ENCODE measurements at regions not wholly inside any gene's neighbourhood (a gene's known extent, or its start where the extent isn't known, plus 50 kb on each side); places are given as distances from the start of the nearest gene placed in this dataset.

DNA sequence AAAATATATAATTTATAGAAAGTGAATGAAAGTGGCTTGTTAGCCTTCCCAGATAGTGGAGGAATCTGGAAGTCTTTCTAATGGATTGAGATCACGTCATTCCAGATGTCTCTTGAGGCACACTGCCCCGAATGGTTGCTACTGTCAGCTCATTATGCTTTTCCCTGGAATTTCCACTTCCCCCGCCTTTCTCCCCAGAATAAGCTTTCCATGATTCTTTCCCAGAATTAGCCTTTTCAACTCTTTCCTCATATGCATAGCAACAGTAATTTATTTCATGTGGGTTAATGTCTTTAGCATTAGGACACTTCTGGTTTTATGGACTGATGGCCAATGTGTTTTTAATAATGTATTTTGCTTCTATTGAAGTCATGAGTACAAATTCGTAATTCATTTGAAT, 81.5 kb downstream of the PALM2AKAP2 start:
- peaks cover 10% of the 10 kb centered on the region for H3K27me3 Mint-ChIP-seq
- ChIA-PET CTCF (no interaction called here), POLR2A (interaction anchor here (0.6 kb wide), 1 partner anchor 42 kb away, joined by 5 read pairs; no protein-coding TSS in a partner anchor)
- DNase-seq: no peak
- H3K36me3 Mint-ChIP-seq (ENCODE audit: low read depth): no peaks in the 10 kb centered on the region
- no peak overlapping the region for H3K4me3 Mint-ChIP-seq
- H3K9me3 Mint-ChIP-seq: no peaks in the 10 kb centered on the region
- Histone ChIP-seq H3K9me3 (ENCODE audit: control insufficient read depth in 1 of 2, insufficient read depth in 1 of 2, low read length in 2 of 2) (no peaks in the 10 kb centered on the region), H3K36me3 (ENCODE audit: insufficient read depth, low read length) (no peaks in the 10 kb centered on the region), H3K4me3 (ENCODE audit: low read length) (no peak overlapping the region), H3K27ac (ENCODE audit: low read depth in 1 of 2, low read length in 2 of 2) (no peak overlapping the region), H3K27me3 (ENCODE audit: control insufficient read depth in 1 of 2, insufficient read depth in 2 of 2, low read length in 2 of 2) (no peaks in the 10 kb centered on the region), H3K4me1 (ENCODE audit: insufficient read depth, low read length) (no peaks in the 10 kb centered on the region)
- no peaks in the 10 kb centered on the region for H3K4me1 Mint-ChIP-seq (ENCODE audit: low read depth)
- no peak for ATAC-seq (ENCODE audit: poor library complexity)
- no peak overlapping the region for H3K27ac Mint-ChIP-seq
- intact Hi-C loops (cut with DNase I, micrococcal nuclease): no loop called here
- TF ChIP-seq, protein P1, sequence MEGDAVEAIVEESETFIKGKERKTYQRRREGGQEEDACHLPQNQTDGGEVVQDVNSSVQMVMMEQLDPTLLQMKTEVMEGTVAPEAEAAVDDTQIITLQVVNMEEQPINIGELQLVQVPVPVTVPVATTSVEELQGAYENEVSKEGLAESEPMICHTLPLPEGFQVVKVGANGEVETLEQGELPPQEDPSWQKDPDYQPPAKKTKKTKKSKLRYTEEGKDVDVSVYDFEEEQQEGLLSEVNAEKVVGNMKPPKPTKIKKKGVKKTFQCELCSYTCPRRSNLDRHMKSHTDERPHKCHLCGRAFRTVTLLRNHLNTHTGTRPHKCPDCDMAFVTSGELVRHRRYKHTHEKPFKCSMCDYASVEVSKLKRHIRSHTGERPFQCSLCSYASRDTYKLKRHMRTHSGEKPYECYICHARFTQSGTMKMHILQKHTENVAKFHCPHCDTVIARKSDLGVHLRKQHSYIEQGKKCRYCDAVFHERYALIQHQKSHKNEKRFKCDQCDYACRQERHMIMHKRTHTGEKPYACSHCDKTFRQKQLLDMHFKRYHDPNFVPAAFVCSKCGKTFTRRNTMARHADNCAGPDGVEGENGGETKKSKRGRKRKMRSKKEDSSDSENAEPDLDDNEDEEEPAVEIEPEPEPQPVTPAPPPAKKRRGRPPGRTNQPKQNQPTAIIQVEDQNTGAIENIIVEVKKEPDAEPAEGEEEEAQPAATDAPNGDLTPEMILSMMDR (IDR thresholded peaks at IDR 0.05): no peak

DNA sequence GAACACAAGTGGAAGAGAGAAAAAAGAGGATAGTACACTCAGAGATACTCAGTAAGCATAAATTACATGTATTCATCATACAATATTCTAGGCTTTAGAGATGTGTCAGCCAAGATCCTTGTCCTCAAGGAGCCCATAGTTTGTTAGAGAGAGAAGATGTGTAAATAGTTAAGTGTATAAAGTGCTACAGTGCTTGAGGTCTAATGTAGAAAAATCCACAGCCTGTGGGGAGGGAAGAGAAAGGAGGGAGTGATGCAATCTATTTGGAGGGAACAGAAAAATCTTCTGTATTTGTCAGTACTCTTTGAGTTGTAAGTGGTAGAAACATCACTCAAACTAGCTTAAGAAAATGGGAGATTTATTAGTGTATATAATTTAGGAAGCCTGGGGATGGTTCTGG, 81.9 kb downstream of the PALM2AKAP2 start:
- ATAC-seq (ENCODE audit: poor library complexity): no peak
- Mint-ChIP-seq H3K4me3 (no peak overlapping the region), H3K4me1 (ENCODE audit: low read depth) (no peaks in the 10 kb centered on the region), H3K27me3 (peaks cover 12% of the 10 kb centered on the region), H3K9me3 (no peaks in the 10 kb centered on the region), H3K36me3 (ENCODE audit: low read depth) (no peaks in the 10 kb centered on the region), H3K27ac (no peak overlapping the region)
- intact Hi-C loops (cut with DNase I, micrococcal nuclease): no loop called here
- Histone ChIP-seq H3K27ac (ENCODE audit: low read depth in 1 of 2, low read length in 2 of 2) (no peak overlapping the region), H3K4me1 (ENCODE audit: insufficient read depth, low read length) (no peaks in the 10 kb centered on the region), H3K36me3 (ENCODE audit: insufficient read depth, low read length) (no peaks in the 10 kb centered on the region), H3K9me3 (ENCODE audit: control insufficient read depth in 1 of 2, insufficient read depth in 1 of 2, low read length in 2 of 2) (no peaks in the 10 kb centered on the region), H3K4me3 (ENCODE audit: low read length) (no peak overlapping the region), H3K27me3 (ENCODE audit: control insufficient read depth in 1 of 2, insufficient read depth in 2 of 2, low read length in 2 of 2) (no peaks in the 10 kb centered on the region)
- POLR2A ChIA-PET: no interaction called here
- CTCF ChIA-PET: no interaction called here
- TF ChIP-seq, protein P1 (IDR thresholded peaks at IDR 0.05): no peak
- DNase-seq: no peak

DNA sequence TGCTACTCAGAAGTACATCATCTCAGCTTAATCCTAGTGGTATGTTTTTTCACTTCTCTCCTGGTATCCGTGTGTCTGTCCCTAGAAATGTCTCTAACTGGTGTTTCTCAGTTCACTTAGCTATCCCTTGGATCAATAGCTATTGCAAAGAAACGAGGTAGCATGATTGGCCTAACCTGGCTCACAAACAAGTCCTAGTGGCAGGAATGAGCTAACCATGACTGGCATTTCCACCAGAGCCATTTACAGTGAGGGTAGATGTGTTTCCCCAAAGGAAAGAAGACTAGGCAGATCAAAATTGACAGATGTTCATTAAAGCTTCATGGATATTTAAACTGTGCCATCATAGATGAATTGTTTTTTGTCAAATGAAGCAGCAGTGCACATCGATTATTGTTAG, 82.5 kb downstream of the PALM2AKAP2 start:
- no peak overlapping the region for H3K4me3 ChIP-seq (ENCODE audit: low read length)
- Mint-ChIP-seq H3K27ac (no peak overlapping the region), H3K4me1 (ENCODE audit: low read depth) (no peaks in the 10 kb centered on the region), H3K27me3 (peaks cover 12% of the 10 kb centered on the region), H3K9me3 (no peaks in the 10 kb centered on the region), H3K36me3 (ENCODE audit: low read depth) (no peaks in the 10 kb centered on the region), H3K4me3 (no peak overlapping the region)
- no peak overlapping the region for H3K27ac ChIP-seq (ENCODE audit: low read depth in 1 of 2, low read length in 2 of 2)
- H3K4me1 ChIP-seq (ENCODE audit: insufficient read depth, low read length): no peaks in the 10 kb centered on the region
- CTCF ChIA-PET: no interaction called here
- DNase-seq (no peak), ATAC-seq (ENCODE audit: poor library complexity) (no peak)
- peaks cover 0 to 1% of the 10 kb centered on the region in 2 experiments for H3K9me3 ChIP-seq (ENCODE audit: control insufficient read depth in 1 of 2, insufficient read depth in 1 of 2, low read length in 2 of 2)
- POLR2A ChIA-PET: no interaction called here
- TF ChIP-seq, protein P1 (IDR thresholded peaks at IDR 0.05): no peak
- H3K36me3 ChIP-seq (ENCODE audit: insufficient read depth, low read length): no peaks in the 10 kb centered on the region
- intact Hi-C loops (cut with DNase I, micrococcal nuclease): no loop called here
- H3K27me3 ChIP-seq (ENCODE audit: control insufficient read depth in 1 of 2, insufficient read depth in 2 of 2, low read length in 2 of 2): peaks cover 0 to 2% of the 10 kb centered on the region in 2 experiments
